ENCODE measurements at regions not wholly inside any gene's neighbourhood (a gene's known extent, or its start where the extent isn't known, plus 50 kb on each side); places are given as distances from the start of the nearest gene placed in this dataset.

GRCh38 chr7:79971058-79971457 lies 163.6 kb upstream of the GNAI1 start:
- H3K4me3 Mint-ChIP-seq: no peak overlapping the region
- DNase-seq (ENCODE audit: low spot score): no peak
- H3K27me3 Mint-ChIP-seq (ENCODE audit: insufficient read depth): peaks cover 2% of the 10 kb centered on the region
- H3K9me3 Mint-ChIP-seq: peaks cover under 1% of the 10 kb centered on the region
- intact Hi-C loops (cut with micrococcal nuclease): no loop called here
- no peaks in the 10 kb centered on the region for H3K36me3 Mint-ChIP-seq (ENCODE audit: low read depth)
- H3K27ac Mint-ChIP-seq: no peak overlapping the region
- H3K4me1 Mint-ChIP-seq (ENCODE audit: low read depth): no peaks in the 10 kb centered on the region

DNA sequence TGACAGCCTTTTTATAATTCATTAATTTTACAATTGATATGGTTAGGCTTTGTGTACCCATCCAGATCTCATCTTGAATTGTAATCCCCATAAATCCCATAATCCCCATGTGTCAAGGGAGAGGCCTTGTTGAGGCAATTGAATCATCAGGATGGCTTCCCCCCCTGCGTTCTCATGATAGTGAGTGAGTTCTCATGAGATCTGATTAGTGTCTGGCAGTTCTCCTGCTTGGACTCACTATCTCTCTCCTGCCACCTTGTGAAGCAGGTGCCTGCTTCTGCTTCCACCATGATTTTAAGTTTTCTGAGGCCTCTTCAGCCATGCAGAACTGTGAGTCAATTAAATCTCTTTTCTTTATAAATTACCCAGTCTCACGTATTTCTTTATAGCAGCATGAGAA lies 165.7 kb upstream of the GNAI1 start:
- no peak overlapping the region for H3K27ac Mint-ChIP-seq
- H3K27me3 Mint-ChIP-seq (ENCODE audit: insufficient read depth): peaks cover 2% of the 10 kb centered on the region
- H3K4me3 Mint-ChIP-seq: no peak overlapping the region
- H3K36me3 Mint-ChIP-seq (ENCODE audit: low read depth): no peaks in the 10 kb centered on the region
- no peaks in the 10 kb centered on the region for H3K4me1 Mint-ChIP-seq (ENCODE audit: low read depth)
- H3K9me3 Mint-ChIP-seq: no peaks in the 10 kb centered on the region
- DNase-seq (ENCODE audit: low spot score): no peak
- intact Hi-C loops (cut with micrococcal nuclease): no loop called here

GRCh38 chr7:79968077-79968648 lies 166.5 kb upstream of the GNAI1 start:
- no peak overlapping the region for H3K4me3 Mint-ChIP-seq
- no peak for DNase-seq (ENCODE audit: low spot score)
- no peaks in the 10 kb centered on the region for H3K36me3 Mint-ChIP-seq (ENCODE audit: low read depth)
- no peaks in the 10 kb centered on the region for H3K4me1 Mint-ChIP-seq (ENCODE audit: low read depth)
- intact Hi-C loops (cut with micrococcal nuclease): no loop called here
- H3K9me3 Mint-ChIP-seq: no peaks in the 10 kb centered on the region
- peaks cover 2% of the 10 kb centered on the region for H3K27me3 Mint-ChIP-seq (ENCODE audit: insufficient read depth)
- no peak overlapping the region for H3K27ac Mint-ChIP-seq

- H3K27ac Mint-ChIP-seq: no peak overlapping the region
- H3K36me3 Mint-ChIP-seq (ENCODE audit: low read depth): no peaks in the 10 kb centered on the region
- intact Hi-C loops (cut with micrococcal nuclease): no loop called here
- no peaks in the 10 kb centered on the region for H3K4me1 Mint-ChIP-seq (ENCODE audit: low read depth)
- no peaks in the 10 kb centered on the region for H3K9me3 Mint-ChIP-seq
- no peak for DNase-seq (ENCODE audit: low spot score)
- H3K27me3 Mint-ChIP-seq (ENCODE audit: insufficient read depth): no peaks in the 10 kb centered on the region
- H3K4me3 Mint-ChIP-seq: no peak overlapping the region
These were observed 168.7 kb upstream of the GNAI1 start for GRCh38 chr7:79965946-79966345.

GRCh38 chr7:79964463-79964862 lies 170.2 kb upstream of the GNAI1 start:
- no peaks in the 10 kb centered on the region for H3K9me3 Mint-ChIP-seq
- no peak overlapping the region for H3K4me3 Mint-ChIP-seq
- DNase-seq (ENCODE audit: low spot score): no peak
- H3K4me1 Mint-ChIP-seq (ENCODE audit: low read depth): no peaks in the 10 kb centered on the region
- H3K27ac Mint-ChIP-seq: no peak overlapping the region
- H3K27me3 Mint-ChIP-seq (ENCODE audit: insufficient read depth): peaks cover 2% of the 10 kb centered on the region
- intact Hi-C loops (cut with micrococcal nuclease): no loop called here
- no peaks in the 10 kb centered on the region for H3K36me3 Mint-ChIP-seq (ENCODE audit: low read depth)

- intact Hi-C loops (cut with micrococcal nuclease): no loop called here
- H3K4me3 Mint-ChIP-seq: no peak overlapping the region
These were observed 181.5 kb upstream of the GNAI1 start for GRCh38 chr7:79953130-79953529.

GRCh38 chr7:79952399-79952798 lies 182.2 kb upstream of the GNAI1 start:
- Mint-ChIP-seq H3K4me3 (no peak overlapping the region), H3K27ac (no peak overlapping the region), H3K27me3 (ENCODE audit: insufficient read depth) (no peaks in the 10 kb centered on the region), H3K9me3 (no peaks in the 10 kb centered on the region), H3K36me3 (ENCODE audit: low read depth) (no peaks in the 10 kb centered on the region), H3K4me1 (ENCODE audit: low read depth) (no peaks in the 10 kb centered on the region)
- DNase-seq (ENCODE audit: low spot score): no peak
- intact Hi-C loops (cut with micrococcal nuclease): no loop called here

More at GRCh38 chr7:79953130-79953529, 181.5 kb upstream of the GNAI1 start:
- H3K36me3 Mint-ChIP-seq (ENCODE audit: low read depth): no peaks in the 10 kb centered on the region
- H3K27me3 Mint-ChIP-seq (ENCODE audit: insufficient read depth): no peaks in the 10 kb centered on the region
- no peak overlapping the region for H3K27ac Mint-ChIP-seq
- H3K9me3 Mint-ChIP-seq: no peaks in the 10 kb centered on the region
- no peaks in the 10 kb centered on the region for H3K4me1 Mint-ChIP-seq (ENCODE audit: low read depth)
- DNase-seq (ENCODE audit: low spot score): no peak

DNA sequence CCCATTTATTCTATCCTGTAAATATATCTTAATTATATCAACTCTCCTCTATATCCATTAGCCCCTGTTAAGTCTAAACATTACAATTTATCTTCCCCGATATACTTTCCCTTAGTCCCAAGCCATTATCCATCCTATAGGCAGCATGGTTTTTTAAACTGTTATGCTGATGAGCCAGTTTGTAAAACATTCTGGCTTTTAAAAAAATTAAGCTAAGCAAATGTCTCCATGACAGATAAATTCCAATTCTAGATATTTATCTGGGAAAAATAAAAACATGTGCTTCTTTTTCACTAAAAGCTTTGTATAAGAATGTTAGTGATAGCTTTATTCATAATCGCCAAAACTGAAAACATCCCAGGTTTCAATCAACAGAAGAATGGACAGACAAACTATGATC lies 183.2 kb upstream of the GNAI1 start:
- Mint-ChIP-seq H3K9me3 (no peaks in the 10 kb centered on the region), H3K4me3 (no peak overlapping the region), H3K27me3 (ENCODE audit: insufficient read depth) (no peaks in the 10 kb centered on the region), H3K4me1 (ENCODE audit: low read depth) (no peaks in the 10 kb centered on the region), H3K27ac (no peak overlapping the region), H3K36me3 (ENCODE audit: low read depth) (no peaks in the 10 kb centered on the region)
- intact Hi-C loops (cut with micrococcal nuclease): no loop called here
- no peak for DNase-seq (ENCODE audit: low spot score)

GRCh38 chr7:79949778-79950177 lies 184.9 kb upstream of the GNAI1 start:
- H3K4me3 Mint-ChIP-seq: no peak overlapping the region
- no peaks in the 10 kb centered on the region for H3K27me3 Mint-ChIP-seq (ENCODE audit: insufficient read depth)
- H3K4me1 Mint-ChIP-seq (ENCODE audit: low read depth): no peaks in the 10 kb centered on the region
- no peaks in the 10 kb centered on the region for H3K36me3 Mint-ChIP-seq (ENCODE audit: low read depth)
- no peak overlapping the region for H3K27ac Mint-ChIP-seq
- DNase-seq (ENCODE audit: low spot score): no peak
- no peaks in the 10 kb centered on the region for H3K9me3 Mint-ChIP-seq
- intact Hi-C loops (cut with micrococcal nuclease): no loop called here

DNA sequence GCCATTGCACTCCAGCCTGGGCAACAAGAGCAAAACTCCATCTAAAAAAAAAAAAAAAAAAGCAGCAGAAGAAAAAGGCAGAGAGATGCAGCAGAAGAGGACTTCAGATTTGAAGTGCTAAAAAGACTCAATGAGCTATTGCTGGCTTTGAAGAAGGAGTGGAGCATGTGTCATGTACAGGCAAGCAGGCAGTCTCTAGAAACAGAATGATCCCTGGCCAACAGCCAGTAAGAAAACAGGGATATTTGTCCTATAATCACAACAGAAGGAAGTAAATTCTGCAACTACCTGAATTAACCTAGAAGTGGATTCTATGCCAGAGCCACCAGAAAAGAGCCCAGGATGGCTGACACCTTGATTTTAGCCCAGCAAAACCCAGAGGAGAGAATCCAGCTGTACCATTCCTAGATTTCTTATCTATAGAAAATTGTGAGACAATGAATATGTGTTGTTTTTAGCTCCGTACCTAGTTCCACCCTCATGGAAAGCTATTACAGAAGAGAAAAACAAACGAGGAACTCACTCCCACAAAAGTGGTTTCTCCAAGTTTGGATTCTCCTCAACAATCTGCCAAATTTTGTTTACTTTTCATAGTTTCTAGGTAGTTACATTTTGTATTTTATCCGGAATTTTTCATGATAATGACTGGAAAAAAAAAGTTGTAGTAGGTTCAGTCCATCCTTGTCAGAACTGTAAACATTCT lies 198.2 kb upstream of the GNAI1 start:
- H3K36me3 Mint-ChIP-seq (ENCODE audit: low read depth): no peaks in the 10 kb centered on the region
- DNase-seq (ENCODE audit: low spot score): no peak
- intact Hi-C loops (cut with micrococcal nuclease): no loop called here
- H3K4me1 Mint-ChIP-seq (ENCODE audit: low read depth): no peaks in the 10 kb centered on the region
- peaks cover 4% of the 10 kb centered on the region for H3K9me3 Mint-ChIP-seq
- H3K4me3 Mint-ChIP-seq: no peak overlapping the region
- H3K27ac Mint-ChIP-seq: no peak overlapping the region
- H3K27me3 Mint-ChIP-seq (ENCODE audit: insufficient read depth): no peaks in the 10 kb centered on the region

GRCh38 chr7:79934727-79935126 lies 199.9 kb upstream of the GNAI1 start:
- Mint-ChIP-seq H3K4me3 (no peak overlapping the region), H3K4me1 (ENCODE audit: low read depth) (no peaks in the 10 kb centered on the region), H3K27ac (no peak overlapping the region), H3K27me3 (ENCODE audit: insufficient read depth) (no peaks in the 10 kb centered on the region), H3K36me3 (ENCODE audit: low read depth) (no peaks in the 10 kb centered on the region), H3K9me3 (peaks cover 4% of the 10 kb centered on the region)
- DNase-seq (ENCODE audit: low spot score): no peak
- intact Hi-C loops (cut with micrococcal nuclease): no loop called here

DNA sequence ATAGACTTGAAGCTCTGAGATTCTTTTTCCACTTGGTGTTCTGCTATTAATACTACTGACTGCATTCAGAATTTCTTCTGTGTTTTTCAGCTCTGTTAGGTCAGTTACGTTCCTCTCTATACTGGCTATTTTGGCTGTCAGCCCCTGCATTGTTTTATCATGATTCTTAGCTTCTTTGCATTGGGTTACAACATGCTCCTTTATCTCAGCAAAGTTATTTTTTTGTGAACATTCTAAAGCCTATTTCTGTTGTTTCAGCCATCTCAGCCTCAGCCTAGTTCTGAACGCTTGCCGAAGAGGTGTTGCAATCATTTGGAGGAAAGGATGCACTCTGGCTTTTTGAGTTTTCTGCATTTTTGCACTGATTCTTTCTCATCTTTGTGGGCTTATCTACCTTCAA lies 201.5 kb upstream of the GNAI1 start:
- intact Hi-C loops (cut with micrococcal nuclease): no loop called here
- no peak overlapping the region for H3K4me3 Mint-ChIP-seq

GRCh38 chr7:79930604-79931003 lies 204.0 kb upstream of the GNAI1 start:
- no peaks in the 10 kb centered on the region for H3K36me3 Mint-ChIP-seq (ENCODE audit: low read depth)
- no peaks in the 10 kb centered on the region for H3K4me1 Mint-ChIP-seq (ENCODE audit: low read depth)

More for the DNA sequence above, 201.5 kb upstream of the GNAI1 start:
- peaks cover 2% of the 10 kb centered on the region for H3K27me3 Mint-ChIP-seq (ENCODE audit: insufficient read depth)
- no peak overlapping the region for H3K27ac Mint-ChIP-seq
- H3K9me3 Mint-ChIP-seq: peaks cover 4% of the 10 kb centered on the region
- no peaks in the 10 kb centered on the region for H3K4me1 Mint-ChIP-seq (ENCODE audit: low read depth)
- DNase-seq (ENCODE audit: low spot score): no peak
- no peaks in the 10 kb centered on the region for H3K36me3 Mint-ChIP-seq (ENCODE audit: low read depth)

GRCh38 chr7:79927116-79927515 lies 207.5 kb upstream of the GNAI1 start:
- Mint-ChIP-seq H3K36me3 (ENCODE audit: low read depth) (no peaks in the 10 kb centered on the region), H3K9me3 (no peaks in the 10 kb centered on the region), H3K4me3 (no peak overlapping the region), H3K27ac (no peak overlapping the region), H3K27me3 (ENCODE audit: insufficient read depth) (peaks cover 2% of the 10 kb centered on the region), H3K4me1 (ENCODE audit: low read depth) (no peaks in the 10 kb centered on the region)
- intact Hi-C loops (cut with micrococcal nuclease): no loop called here
- no peak for DNase-seq (ENCODE audit: low spot score)

More at GRCh38 chr7:79930604-79931003, 204.0 kb upstream of the GNAI1 start:
- no peak for DNase-seq (ENCODE audit: low spot score)
- Mint-ChIP-seq H3K9me3 (no peaks in the 10 kb centered on the region), H3K27me3 (ENCODE audit: insufficient read depth) (peaks cover 2% of the 10 kb centered on the region), H3K27ac (no peak overlapping the region), H3K4me3 (no peak overlapping the region)
- intact Hi-C loops (cut with micrococcal nuclease): no loop called here

Data from activated T-helper 1 cell treated with anti-CD3 and anti-CD28 coated beads, Interleukin-12 subunit alpha, Interleukin-12 subunit beta, Interleukin-2, Interleukin-4 antibody, amounts not matched to agents 30 ng/mL and 10 ng/mL and 1 ng/mL, durations not matched to agents 14 hours and 24 hours and 36 hours (primary cell).